ENCODE measurements at regions not wholly inside any gene's neighbourhood (a gene's known extent, or its start where the extent isn't known, plus 50 kb on each side); places are given as distances from the start of the nearest gene placed in this dataset.

DNA sequence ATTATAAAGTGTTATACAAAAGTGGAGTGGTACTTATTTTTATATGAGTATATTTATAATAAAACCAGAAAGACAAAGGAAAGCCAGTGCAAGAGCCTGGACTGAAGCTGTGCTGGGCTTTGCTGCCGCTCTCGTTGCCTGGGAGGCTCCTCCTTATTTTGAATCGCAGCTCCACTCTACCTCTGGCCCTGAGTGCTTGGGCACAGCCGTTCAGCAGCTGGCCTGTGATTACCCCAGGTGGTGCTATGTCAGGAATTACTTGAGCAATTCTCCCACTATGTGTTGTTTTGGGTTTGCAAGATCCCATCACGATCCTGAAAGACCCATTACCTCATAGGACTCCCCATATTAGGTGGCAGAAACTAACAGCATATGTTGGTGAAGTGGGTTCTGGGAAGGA is 53.0 kb upstream of the LCLAT1 start:
- intact Hi-C loops (cut with DNase I), result loop anchor here (5.0 kb wide), 1 partner anchor 72 kb away; no protein-coding TSS in a partner anchor
- DNase-seq (ENCODE audit: missing footprints), result no peak
- no peak for ATAC-seq

GRCh38 chr2:30396436-30397232 is 50.4 kb upstream of the LCLAT1 start:
- intact Hi-C loops (cut with DNase I), result no loop called here
- DNase-seq (ENCODE audit: missing footprints) (no peak), ATAC-seq (no peak)
